SU-DHL-6 (cell line): ENCODE measurements at regions not wholly inside any gene's neighbourhood (a gene's known extent, or its start where the extent isn't known, plus 50 kb on each side); places are given as distances from the start of the nearest gene placed in this dataset.

Experiments
- H2AFZ ChIP-seq: fragments of 200-600 bp; sonication (generic); 2 replicates; pipeline ENCODE4 v1.6.1; 2014; ENCODE audit warnings: low read depth, mild to moderate bottlenecking, moderate library complexity, mixed read lengths, antibody characterized with exemption, low read length; ENCODE audit not compliant: severe bottlenecking
- H3F3A ChIP-seq: fragments of 200-600 bp; shearing (Covaris generic); 2 replicates; pipeline ENCODE4 v1.6.0; 2016; ENCODE audit warnings: antibody characterized with exemption, mild to moderate bottlenecking; ENCODE audit not compliant: insufficient read depth
- H3K27ac ChIP-seq: fragments of 200-600 bp; sonication (generic); 2 replicates; pipeline ENCODE4 v1.5.1; 2016; ENCODE audit warnings: low read depth, mild to moderate bottlenecking, low read length, moderate library complexity, mixed read lengths
- H3K27me3 ChIP-seq: fragments of 200-600 bp; sonication (generic), shearing (Covaris generic); 2 replicates; pipeline ENCODE4 v1.6.0; 2014; ENCODE audit warnings: mild to moderate bottlenecking, low read length
- H3K36me3 ChIP-seq: fragments of 200-600 bp; sonication (generic); 2 replicates; pipeline ENCODE4 v1.6.1; 2014; ENCODE audit warnings: mild to moderate bottlenecking, low read length, mixed read lengths
- H3K4me2 ChIP-seq: fragments of 300-600, 200-600 bp; shearing (Covaris generic), sonication (generic); 2 replicates; pipeline ENCODE4 v1.6.0; 2014; ENCODE audit warnings: low read length, low read depth, mild to moderate bottlenecking; ENCODE audit not compliant: poor library complexity, severe bottlenecking
- H3K4me3 ChIP-seq: fragments of 200-600 bp; sonication (generic); 2 replicates; pipeline ENCODE4 v1.5.1; 2014; ENCODE audit warnings: antibody characterized with exemption, low read length, mild to moderate bottlenecking, mixed read lengths; ENCODE audit not compliant: insufficient read depth, poor library complexity, severe bottlenecking
- H3K79me2 ChIP-seq: fragments of 200-600 bp; sonication (generic); 2 replicates; pipeline ENCODE4 v1.6.1; 2014; ENCODE audit warnings: mild to moderate bottlenecking, low read length, moderate library complexity; ENCODE audit not compliant: insufficient read depth
- H3K9ac ChIP-seq: fragments of 200-600 bp; sonication (generic); 2 replicates; pipeline ENCODE4 v1.7.0; 2014; ENCODE audit warnings: mild to moderate bottlenecking, low read length
- H3K9me2 ChIP-seq: fragments of 200-600 bp; sonication (generic); replicated peaks from 2 replicates; pipeline ENCODE4 v1.6.1; 2014; ENCODE audit warnings: low read length; ENCODE audit not compliant: insufficient read depth
- H3K9me3 ChIP-seq: fragments of 200-600 bp; sonication (generic); 2 replicates; pipeline ENCODE4 v1.6.1; 2014; ENCODE audit warnings: low read length, mixed read lengths; ENCODE audit not compliant: insufficient read depth
- H4K20me1 ChIP-seq: fragments of 200-600 bp; sonication (generic); 2 replicates; pipeline ENCODE4 v1.6.1; 2014; ENCODE audit warnings: low read depth, mild to moderate bottlenecking, antibody characterized with exemption, low read length, moderate library complexity, mixed read lengths
- CTCF ChIP-seq: fragments of 200-600 bp; sonication (generic); IDR thresholded peaks from one replicate; pipeline ENCODE4 v1.5.1; 2017; ENCODE audit warnings: antibody characterized with exemption, mild to moderate bottlenecking, low read length, moderate library complexity; ENCODE audit not compliant: insufficient read depth, poor library complexity, severe bottlenecking
- EZH2phosphoT487 ChIP-seq: fragments of 200-600 bp; sonication (generic), shearing (Covaris generic); conservative IDR thresholded peaks from 2 replicates; pipeline ENCODE4 v1.6.1; 2018; ENCODE audit warnings: mild to moderate bottlenecking, antibody characterized with exemption, low read length, moderate library complexity, mixed read lengths

GRCh38 chr4:131054489-131055019 is 1958.6 kb downstream of the C4orf33 start:
- H3K36me3 ChIP-seq: no peaks in the 10 kb centered on the region
- H3F3A ChIP-seq: no peaks in the 10 kb centered on the region
- no peak overlapping the region for H3K9ac ChIP-seq
- no peak overlapping the region for H3K27ac ChIP-seq
- H3K4me3 ChIP-seq: no peak overlapping the region
- H3K4me2 ChIP-seq: no peak overlapping the region
- H2AFZ ChIP-seq: no peak overlapping the region
- no peaks in the 10 kb centered on the region for H3K9me3 ChIP-seq
- H3K27me3 ChIP-seq: no peaks in the 10 kb centered on the region
- no peaks in the 10 kb centered on the region for H4K20me1 ChIP-seq
- no peaks in the 10 kb centered on the region for H3K9me2 ChIP-seq
- H3K79me2 ChIP-seq: no peaks in the 10 kb centered on the region
- TF ChIP-seq EZH2phosphoT487 (no peak), CTCF (no peak)

GRCh38 chr4:131061734-131062133 is 1965.8 kb downstream of the C4orf33 start:
- Histone ChIP-seq H3K4me2 (no peak overlapping the region), H3K79me2 (no peaks in the 10 kb centered on the region), H3K27me3 (no peaks in the 10 kb centered on the region), H3K36me3 (no peaks in the 10 kb centered on the region), H2AFZ (no peak overlapping the region), H3K9ac (no peak overlapping the region), H3K9me3 (no peaks in the 10 kb centered on the region; the same call in 1 of the 2 replicates), H3K4me3 (no peak overlapping the region), H3F3A (no peaks in the 10 kb centered on the region), H4K20me1 (no peaks in the 10 kb centered on the region), H3K27ac (no peak overlapping the region), H3K9me2 (no peaks in the 10 kb centered on the region)
- TF ChIP-seq CTCF (no peak), EZH2phosphoT487 (no peak)

DNA sequence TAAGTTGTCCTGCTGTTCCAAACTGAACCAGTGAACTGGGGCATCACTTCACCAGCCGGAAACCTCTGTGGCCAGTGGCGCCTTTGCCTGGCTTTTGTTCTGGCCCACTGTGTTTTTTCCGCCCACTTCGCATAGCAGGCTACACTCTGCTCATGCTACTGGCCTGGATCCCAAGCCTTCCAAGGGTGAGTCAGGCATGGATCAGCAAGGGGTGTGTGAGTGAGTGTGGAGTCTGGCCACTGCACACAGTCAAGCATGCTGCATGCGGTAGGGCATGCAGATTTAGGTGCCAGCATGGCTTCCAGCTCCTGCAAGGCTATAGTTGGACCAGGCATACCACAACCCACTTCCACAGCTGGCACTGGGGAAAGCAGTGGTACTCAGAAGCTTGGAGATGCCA is 1967.9 kb downstream of the C4orf33 start:
- no peak overlapping the region for H3K27ac ChIP-seq
- H3K4me3 ChIP-seq: no peak overlapping the region
- H3F3A ChIP-seq: no peaks in the 10 kb centered on the region
- H4K20me1 ChIP-seq: no peaks in the 10 kb centered on the region
- no peak overlapping the region for H2AFZ ChIP-seq
- H3K9me2 ChIP-seq: no peaks in the 10 kb centered on the region
- H3K4me2 ChIP-seq: no peak overlapping the region
- H3K9ac ChIP-seq: no peak overlapping the region
- H3K27me3 ChIP-seq: no peaks in the 10 kb centered on the region
- no peaks in the 10 kb centered on the region; the same call in 1 of the 2 replicates for H3K9me3 ChIP-seq
- no peaks in the 10 kb centered on the region for H3K36me3 ChIP-seq
- TF ChIP-seq EZH2phosphoT487 (no peak), CTCF (no peak)
- H3K79me2 ChIP-seq: no peaks in the 10 kb centered on the region
